ENCODE measurements at regions not wholly inside any gene's neighbourhood (a gene's known extent, or its start where the extent isn't known, plus 50 kb on each side); places are given as distances from the start of the nearest gene placed in this dataset.

- TF ChIP-seq MAX (CRISPR knock-in tag; IDR thresholded peaks at IDR 0.05) (no peak), TEAD4 (IDR thresholded peaks at IDR 0.05; ENCODE audit: low read length) (no peak), TEAD4 (CRISPR knock-in tag; IDR thresholded peaks at IDR 0.05; ENCODE audit: borderline replicate concordance) (no peak), SMAD3 (CRISPR knock-in tag; conservative IDR thresholded peaks at IDR 0.05) (no peak), HIVEP1 (CRISPR knock-in tag; IDR thresholded peaks at IDR 0.05) (no peak), E2F5 (CRISPR knock-in tag; IDR thresholded peaks at IDR 0.05) (no peak), POLR2A (conservative IDR thresholded peaks at IDR 0.05) (no peak), ATF7 (IDR thresholded peaks at IDR 0.05) (no peak), CTCF (IDR thresholded peaks at IDR 0.05 in 2 of 3, conservative IDR thresholded peaks at IDR 0.05 in 1 of 3; ENCODE audit: insufficient read depth in 2 of 3, low read depth in 1 of 3, low read length in 3 of 3) (no peak), RCOR1 (IDR thresholded peaks at IDR 0.05; ENCODE audit: borderline replicate concordance in 1 of 2, low read depth in 2 of 2, low read length in 2 of 2) (no peak)
Measured at GRCh38 chr18:6542296-6542695, 127.6 kb upstream of the L3MBTL4 start.
